A673 (cell line): ENCODE measurements at regions not wholly inside any gene's neighbourhood (a gene's known extent, or its start where the extent isn't known, plus 50 kb on each side); places are given as distances from the start of the nearest gene placed in this dataset.
"Not testable (repeated sequence)": the region's sequence is repeated elsewhere in the genome, so short reads cannot be mapped to it uniquely, and the experiment has no call there.

Source experiments
- BruUV-seq: library from RNA; stranded (reverse); fragments of 400-500 nt; replicated peaks from 2 replicates; lab custom pipeline; 2021; lab: Mats Ljungman, UMichigan
- CTCF ChIA-PET: fragments of 300-600 bp; sonication (Branson Sonifier 250); formaldehyde crosslinking; loops from one replicate; lab custom pipeline; 2022; ENCODE audit warnings: antibody characterized with exemption; lab: Charles Lee
- POLR2A ChIA-PET: fragments of 300-600 bp; sonication (Branson Sonifier 250); formaldehyde crosslinking; loops from one replicate; lab custom pipeline; 2022; ENCODE audit warnings: antibody characterized with exemption; ENCODE audit not compliant: low non-redundant PET; lab: Charles Lee
- DNase-seq: peaks from one replicate; pipeline ENCODE4 v3.0.0-alpha.2; 2015; ENCODE audit warnings: low spot score
- H3K27ac ChIP-seq: fragments of 200-600 bp; sonication (generic); 2 replicates; pipeline ENCODE4 v1.5.1; 2016; ENCODE audit warnings: mixed run types, low read depth, mild to moderate bottlenecking, mixed read lengths, antibody characterized with exemption, low read length; ENCODE audit not compliant: poor library complexity, severe bottlenecking
- H3K27me3 ChIP-seq: fragments of 200-600 bp; sonication (generic); replicated peaks from 2 replicates; pipeline ENCODE4 v1.6.1; 2017; ENCODE audit warnings: mixed run types, low read depth, mild to moderate bottlenecking, mixed read lengths, antibody characterized with exemption, low read length; ENCODE audit not compliant: insufficient read depth, poor library complexity
- H3K36me3 ChIP-seq: fragments of 200-600 bp; sonication (generic); 2 replicates; pipeline ENCODE4 v1.6.1; 2016; ENCODE audit warnings: mixed run types, mild to moderate bottlenecking, mixed read lengths, antibody characterized with exemption, low read length; ENCODE audit not compliant: insufficient read depth, poor library complexity, severe bottlenecking
- H3K4me1 ChIP-seq: fragments of 200-600 bp; sonication (generic); 2 replicates; pipeline ENCODE4 v1.6.1; 2017; ENCODE audit warnings: mixed run types, mild to moderate bottlenecking, mixed read lengths, antibody characterized with exemption, low read length; ENCODE audit not compliant: insufficient read depth, poor library complexity, severe bottlenecking
- H3K4me3 ChIP-seq: fragments of 200-600 bp; sonication (generic); 2 replicates; pipeline ENCODE4 v1.5.1; 2016; ENCODE audit warnings: low read depth, mixed run types, mild to moderate bottlenecking, mixed read lengths, low read length; ENCODE audit not compliant: poor library complexity, severe bottlenecking
- H3K9me3 ChIP-seq: fragments of 200-600 bp; sonication (generic); 2 replicates; pipeline ENCODE4 v1.6.1; 2016; ENCODE audit warnings: mixed run types, low read depth, mild to moderate bottlenecking, mixed read lengths, antibody characterized with exemption, low read length; ENCODE audit not compliant: poor library complexity, severe bottlenecking
- EZH2 ChIP-seq: fragments of 200-600 bp; sonication (generic); IDR thresholded peaks from 2 replicates; pipeline ENCODE4 v1.6.1; 2017; ENCODE audit warnings: borderline replicate concordance, low read depth, mild to moderate bottlenecking, mixed read lengths, antibody characterized with exemption, low read length; ENCODE audit not compliant: poor library complexity, severe bottlenecking
- intact Hi-C: fragments of 100-400 bp; cut with micrococcal nuclease; formaldehyde crosslinking; loops from one replicate; pipeline ENCODE4 v1.10.0; 2022; ENCODE audit not compliant: unreplicated experiment
- TF ChIP-seq, protein P1 (sequence below): fragments of 300-800, 200-600 bp; sonication (generic); conservative IDR thresholded peaks from 2 replicates; pipeline ENCODE4 v1.5.1; 2017; ENCODE audit warnings: low read depth, mild to moderate bottlenecking, antibody characterized with exemption, low read length, moderate library complexity, mixed read lengths

- Histone ChIP-seq H3K27me3 (no peaks in the 10 kb centered on the region), H3K4me3 (peak overlapping the region; percentile 32), H3K27ac (no peak overlapping the region), H3K9me3 (peaks cover 7% of the 10 kb centered on the region), H3K4me1 (peaks cover 17% of the 10 kb centered on the region), H3K36me3 (no peaks in the 10 kb centered on the region)
- no TSS peak for BruUV-seq
- no peak for TF ChIP-seq EZH2
- TF ChIP-seq, protein P1, sequence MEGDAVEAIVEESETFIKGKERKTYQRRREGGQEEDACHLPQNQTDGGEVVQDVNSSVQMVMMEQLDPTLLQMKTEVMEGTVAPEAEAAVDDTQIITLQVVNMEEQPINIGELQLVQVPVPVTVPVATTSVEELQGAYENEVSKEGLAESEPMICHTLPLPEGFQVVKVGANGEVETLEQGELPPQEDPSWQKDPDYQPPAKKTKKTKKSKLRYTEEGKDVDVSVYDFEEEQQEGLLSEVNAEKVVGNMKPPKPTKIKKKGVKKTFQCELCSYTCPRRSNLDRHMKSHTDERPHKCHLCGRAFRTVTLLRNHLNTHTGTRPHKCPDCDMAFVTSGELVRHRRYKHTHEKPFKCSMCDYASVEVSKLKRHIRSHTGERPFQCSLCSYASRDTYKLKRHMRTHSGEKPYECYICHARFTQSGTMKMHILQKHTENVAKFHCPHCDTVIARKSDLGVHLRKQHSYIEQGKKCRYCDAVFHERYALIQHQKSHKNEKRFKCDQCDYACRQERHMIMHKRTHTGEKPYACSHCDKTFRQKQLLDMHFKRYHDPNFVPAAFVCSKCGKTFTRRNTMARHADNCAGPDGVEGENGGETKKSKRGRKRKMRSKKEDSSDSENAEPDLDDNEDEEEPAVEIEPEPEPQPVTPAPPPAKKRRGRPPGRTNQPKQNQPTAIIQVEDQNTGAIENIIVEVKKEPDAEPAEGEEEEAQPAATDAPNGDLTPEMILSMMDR: peak; percentile 22; the same call in 1 of the 2 replicates
- ChIA-PET POLR2A (interaction anchor here (0.6 kb wide), 1 partner anchor 1417 kb away, joined by 4 read pairs; no protein-coding TSS in a partner anchor), CTCF (interaction anchor here (0.9 kb wide), 1 partner anchor 591 kb away, joined by 3 read pairs; no protein-coding TSS in a partner anchor)
- intact Hi-C loops: no loop called here
- peak; percentile 71 for DNase-seq
These were observed 221.4 kb downstream of the TLE3 start for GRCh38 chr15:69876064-69876940.

GRCh38 chr15:69879963-69880362 lies 217.8 kb downstream of the TLE3 start:
- H3K4me3 ChIP-seq, CTCF ChIA-PET, H3K27me3 ChIP-seq, H3K9me3 ChIP-seq, POLR2A ChIA-PET, H3K36me3 ChIP-seq, intact Hi-C loops, BruUV-seq, DNase-seq, H3K27ac ChIP-seq: not testable (repeated sequence)
- H3K4me1 ChIP-seq: peaks cover 17% of the 10 kb centered on the region

DNA sequence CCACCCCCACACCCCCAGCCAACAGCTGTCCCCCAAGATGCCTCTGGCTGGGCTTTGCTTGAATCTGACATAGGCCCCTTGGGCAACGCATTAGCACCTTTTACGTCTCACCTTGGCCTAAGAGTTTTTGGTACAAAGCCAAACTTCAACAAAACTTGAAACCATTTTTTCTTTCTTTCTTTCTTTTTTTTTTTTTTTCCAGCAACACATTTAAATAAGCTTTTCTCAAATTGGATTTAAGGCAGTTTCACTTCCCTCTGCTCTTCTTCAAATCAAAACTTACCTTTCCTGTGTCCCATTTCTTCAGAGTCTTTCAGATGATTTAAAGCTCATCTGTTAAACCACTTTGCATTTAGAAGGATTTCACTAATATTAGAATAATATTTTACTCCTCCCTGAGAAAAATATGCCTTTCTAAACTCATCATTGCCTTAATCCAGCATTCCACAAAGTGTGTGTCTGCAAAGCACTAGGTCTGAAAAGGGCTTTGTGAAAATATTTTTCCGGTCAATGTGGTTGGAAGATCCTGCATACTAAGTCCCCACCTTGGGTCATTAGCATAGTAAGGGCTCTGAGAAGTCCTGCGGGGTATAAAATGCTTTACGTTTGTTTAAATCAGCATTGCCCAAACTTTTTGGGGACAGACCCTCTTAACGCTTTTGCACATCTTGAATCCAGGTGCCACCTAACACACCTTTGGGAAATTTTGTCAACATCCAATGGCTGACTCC lies 217.0 kb downstream of the TLE3 start:
- Histone ChIP-seq H3K4me1 (peaks cover 14% of the 10 kb centered on the region), H3K9me3 (no peaks in the 10 kb centered on the region), H3K27ac (no peak overlapping the region), H3K36me3 (no peaks in the 10 kb centered on the region), H3K27me3 (no peaks in the 10 kb centered on the region), H3K4me3 (no peak overlapping the region)
- CTCF ChIA-PET: no interaction called here
- intact Hi-C loops: no loop called here
- no TSS peak for BruUV-seq
- no peak for DNase-seq
- POLR2A ChIA-PET: no interaction called here
- TF ChIP-seq, protein P1: no peak
- TF ChIP-seq EZH2: no peak
